SIG-M5 treated with dmso at 0.1 percent for 504 hours (cell line): ENCODE measurements at regions not wholly inside any gene's neighbourhood (a gene's known extent, or its start where the extent isn't known, plus 50 kb on each side); places are given as distances from the start of the nearest gene placed in this dataset.

Source experiments
- DNase-seq: peaks from one replicate; lab custom pipeline; 2025; ENCODE audit not compliant: unreplicated experiment; lab: John Stamatoyannopoulos, UW

DNA sequence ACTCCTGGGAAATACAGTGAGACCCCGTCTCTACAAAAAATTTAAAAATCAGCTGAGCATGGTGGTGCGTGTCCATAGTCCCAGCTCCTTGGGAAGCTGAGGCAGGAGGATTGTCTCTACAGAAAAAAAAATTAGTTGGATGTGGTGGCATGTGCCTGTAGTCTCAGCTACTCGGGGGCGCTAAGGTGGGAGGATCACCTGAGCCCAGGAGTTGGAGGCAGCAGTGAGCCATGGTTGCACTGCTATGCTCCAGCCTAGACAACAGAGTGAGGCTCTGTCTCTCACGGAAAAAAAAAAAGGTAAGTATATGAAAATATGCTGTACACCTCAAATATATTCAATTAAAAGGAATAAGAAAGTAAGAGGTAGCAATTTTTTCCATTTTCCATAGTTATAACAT lies 92.5 kb upstream of the TGIF1 start:
- no peak for DNase-seq

DNA sequence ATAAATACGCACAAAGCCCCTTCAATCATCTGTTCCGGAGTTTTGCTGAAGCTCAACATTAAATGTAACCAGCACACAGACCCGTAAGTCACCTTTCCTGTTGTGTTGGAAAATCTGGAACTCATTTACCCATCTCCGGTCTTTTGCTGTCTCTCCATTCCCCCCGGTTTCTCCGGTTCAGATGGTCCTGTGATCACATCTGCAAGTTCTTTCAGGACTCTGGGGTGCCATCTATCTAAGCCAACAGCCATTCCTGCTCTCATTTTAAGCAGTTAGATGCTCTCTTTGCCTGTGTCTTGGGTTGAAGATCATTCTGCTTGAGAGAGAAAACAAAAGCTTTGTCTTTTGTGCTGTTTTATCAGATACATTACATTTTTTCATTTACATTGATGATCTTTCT lies 91.7 kb upstream of the TGIF1 start:
- DNase-seq, result no peak

DNA sequence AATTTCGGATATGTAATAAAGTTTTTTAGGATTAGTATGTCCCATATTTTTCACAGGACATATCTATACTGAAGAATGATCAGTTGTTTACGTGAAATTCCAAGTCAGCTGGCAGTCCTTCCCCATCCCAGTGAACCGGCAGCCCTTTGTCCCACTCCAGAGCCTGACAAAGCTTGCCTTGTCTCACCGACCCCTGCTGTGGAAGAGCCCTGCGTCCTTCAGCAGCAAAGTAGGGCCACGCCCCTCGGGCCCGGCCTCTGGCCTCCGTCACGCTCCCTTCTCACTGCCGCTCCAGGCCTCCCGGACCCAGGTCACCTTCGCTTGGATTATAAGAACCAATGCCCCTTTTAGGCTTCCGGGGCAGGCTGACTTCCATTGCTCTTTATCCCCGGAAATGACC lies 89.8 kb upstream of the TGIF1 start:
- DNase-seq, result no peak

DNA sequence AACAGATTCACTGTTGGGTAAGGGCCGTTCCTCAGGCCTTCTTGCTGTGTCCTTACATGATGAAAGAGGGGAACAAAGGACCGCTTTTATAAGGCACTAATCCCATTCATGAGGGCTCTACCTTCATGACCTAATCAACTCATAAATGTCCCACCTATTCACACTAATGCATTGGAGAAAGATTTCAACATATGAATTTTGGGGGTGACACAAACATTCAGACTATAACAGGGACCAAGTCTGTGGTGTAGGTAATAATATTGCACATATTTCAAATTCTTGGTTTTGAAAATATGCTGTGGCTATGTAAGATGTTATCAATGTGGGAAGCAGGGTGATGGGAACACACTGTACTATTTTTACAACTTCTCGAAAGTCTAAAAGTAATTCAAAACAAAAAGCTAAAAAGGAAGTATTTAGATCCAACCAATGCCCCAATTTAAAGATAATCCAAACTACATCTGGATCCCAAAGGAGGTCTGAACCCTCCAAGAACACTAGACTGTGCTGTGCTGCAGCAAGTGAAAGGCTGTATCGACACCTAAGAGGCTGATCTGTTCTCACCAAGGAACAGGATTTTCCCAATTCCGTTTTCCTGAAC lies 82.4 kb upstream of the TGIF1 start:
- DNase-seq, result no peak

DNA sequence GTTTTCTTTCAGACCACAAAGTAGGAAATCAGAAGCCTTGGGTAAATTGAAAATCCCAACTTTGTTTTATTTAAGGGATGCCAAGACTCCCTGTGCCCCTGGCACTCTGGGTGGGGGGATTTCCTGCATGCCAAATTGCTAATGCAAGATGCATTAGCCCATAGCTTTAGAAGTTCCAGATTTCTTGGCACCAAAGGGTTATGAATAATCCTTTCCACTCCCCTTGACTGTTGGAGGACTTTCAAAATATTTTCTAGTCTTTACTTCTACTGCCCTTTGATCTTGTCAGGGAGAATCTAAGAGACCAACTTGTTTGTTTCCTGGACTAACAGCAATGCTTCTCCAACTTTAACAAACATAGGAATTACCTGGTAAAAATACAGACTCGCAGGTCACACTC lies 81.8 kb upstream of the TGIF1 start:
- DNase-seq, result no peak

DNA sequence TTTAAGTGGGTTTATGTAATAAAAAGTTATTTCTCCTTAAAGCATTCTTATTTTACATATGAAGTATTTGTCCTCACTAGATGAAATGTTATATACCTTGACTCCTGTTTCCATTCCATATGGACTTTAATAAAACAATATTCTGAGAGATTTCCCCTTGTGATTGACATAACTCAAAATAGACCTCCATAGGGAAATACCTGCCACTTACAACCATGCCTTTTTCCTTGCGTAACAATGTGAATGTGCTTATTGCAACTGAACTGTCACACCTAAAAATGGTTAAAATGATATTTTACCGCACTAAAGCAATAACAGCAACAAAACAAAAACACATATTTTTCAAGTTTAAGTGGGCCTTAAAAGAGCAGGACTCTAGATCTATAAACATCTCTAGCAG lies 70.3 kb upstream of the TGIF1 start:
- DNase-seq, result no peak

DNA sequence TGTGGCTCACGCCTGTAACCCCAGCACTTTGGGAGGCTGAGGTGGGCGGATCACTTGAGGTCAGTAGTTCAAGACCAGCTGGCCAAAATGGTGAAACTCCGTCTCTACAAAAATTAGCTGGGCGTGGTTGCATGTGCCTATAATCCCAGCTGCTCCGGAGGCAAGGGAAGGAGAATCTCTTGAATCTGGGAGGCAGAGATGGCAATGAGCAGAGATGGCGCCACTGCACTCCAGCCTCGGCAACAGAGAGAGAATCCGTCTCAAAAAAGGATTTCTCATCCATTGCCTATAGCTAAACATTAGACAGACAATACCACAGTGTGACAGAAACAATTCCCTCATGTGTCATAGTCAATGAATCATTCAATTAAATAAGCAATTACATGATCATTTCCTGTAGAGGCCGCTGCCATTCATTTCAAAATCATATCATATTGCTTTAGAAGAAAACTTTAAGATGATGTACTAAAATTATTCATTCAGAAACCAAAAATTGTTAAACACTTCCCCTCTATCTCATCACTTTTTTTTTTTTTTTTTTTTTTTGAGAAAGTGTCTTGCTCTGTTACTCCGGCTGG lies 69.5 kb upstream of the TGIF1 start:
- DNase-seq, result no peak

DNA sequence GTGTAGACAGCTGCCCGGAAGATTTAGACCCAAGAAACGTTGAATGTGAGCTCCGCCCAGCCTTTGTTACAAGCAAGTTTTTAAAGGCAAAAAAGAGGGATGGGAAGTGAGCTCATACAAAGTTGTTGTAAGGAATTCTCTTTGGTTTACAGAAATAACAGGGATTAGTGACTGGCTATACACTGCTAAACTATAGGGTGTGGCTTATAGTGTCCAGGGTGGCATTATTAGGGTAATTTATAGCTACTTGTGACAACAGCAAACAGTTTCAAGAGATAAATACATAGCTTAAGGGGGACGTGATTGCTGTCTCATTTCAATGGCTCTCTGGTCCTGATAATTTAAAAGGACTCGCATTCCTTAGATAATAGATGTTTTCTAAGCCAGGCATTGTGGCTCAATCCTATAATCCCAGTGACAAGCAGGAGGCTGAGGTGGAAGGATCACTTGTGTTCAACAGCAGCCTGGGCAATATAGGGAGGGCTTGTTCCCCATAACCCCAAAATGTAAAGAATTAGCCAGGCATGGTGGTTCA lies 66.5 kb upstream of the TGIF1 start:
- DNase-seq, result no peak

DNA sequence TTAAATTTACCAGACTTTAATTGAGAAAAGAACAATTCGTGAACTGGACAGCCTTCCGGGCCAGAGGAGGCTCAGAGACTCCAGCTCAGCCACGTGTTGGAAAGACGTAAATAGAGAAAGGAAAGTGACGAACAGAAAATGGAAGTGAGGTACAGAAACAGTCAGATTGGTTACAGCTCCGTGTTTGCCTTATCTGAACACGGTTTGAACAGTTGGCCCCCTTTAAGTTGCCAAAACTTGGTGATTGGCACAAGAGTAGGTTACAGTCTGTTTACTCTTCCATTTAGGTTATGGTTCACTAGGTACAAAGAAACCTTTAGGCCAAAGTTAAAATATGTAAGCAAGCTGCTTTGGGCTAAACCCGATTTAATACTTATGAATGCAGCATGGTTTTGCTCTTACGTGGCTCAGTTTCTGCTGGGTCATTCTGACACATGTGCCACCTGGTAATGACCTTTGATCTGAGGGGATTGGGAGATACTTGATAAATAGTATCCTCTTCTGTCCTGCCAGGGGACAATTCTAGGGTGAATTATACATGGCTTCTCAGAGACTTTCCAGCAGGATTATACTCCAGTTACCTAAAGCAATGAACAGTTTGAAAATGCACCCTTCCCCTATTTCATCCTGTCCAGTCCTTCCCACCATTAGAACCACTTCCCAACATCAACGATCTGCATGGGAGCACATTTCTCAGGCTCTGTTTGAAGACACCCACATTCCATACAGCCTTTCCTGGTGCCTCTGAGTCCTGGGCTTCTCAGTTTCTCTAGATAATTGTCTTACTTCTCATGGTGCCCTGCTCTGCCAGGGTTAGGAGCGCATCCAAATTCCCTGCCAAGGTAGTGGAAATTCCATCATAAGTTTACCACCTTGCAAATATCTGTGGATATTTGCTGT lies 65.1 kb upstream of the TGIF1 start:
- DNase-seq, result no peak

DNA sequence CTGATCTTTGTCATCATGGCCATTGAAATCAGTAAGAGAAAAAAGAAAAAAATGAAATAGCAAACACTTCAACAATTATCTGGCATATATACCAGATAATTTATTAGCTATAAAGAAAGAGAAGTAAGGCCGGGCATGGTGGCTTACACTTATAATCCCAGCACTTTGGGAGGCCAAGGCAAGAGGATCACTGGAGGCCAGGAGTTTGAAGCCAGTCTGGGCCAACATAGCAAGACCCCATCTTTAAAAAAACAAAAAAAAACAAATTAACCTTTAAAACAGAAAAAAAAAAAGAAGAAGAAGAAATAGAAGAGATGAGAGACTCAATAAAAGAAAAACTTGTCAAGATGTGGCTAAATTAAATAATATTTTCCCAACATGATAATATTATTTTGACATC lies 61.6 kb upstream of the TGIF1 start:
- DNase-seq, result no peak

DNA sequence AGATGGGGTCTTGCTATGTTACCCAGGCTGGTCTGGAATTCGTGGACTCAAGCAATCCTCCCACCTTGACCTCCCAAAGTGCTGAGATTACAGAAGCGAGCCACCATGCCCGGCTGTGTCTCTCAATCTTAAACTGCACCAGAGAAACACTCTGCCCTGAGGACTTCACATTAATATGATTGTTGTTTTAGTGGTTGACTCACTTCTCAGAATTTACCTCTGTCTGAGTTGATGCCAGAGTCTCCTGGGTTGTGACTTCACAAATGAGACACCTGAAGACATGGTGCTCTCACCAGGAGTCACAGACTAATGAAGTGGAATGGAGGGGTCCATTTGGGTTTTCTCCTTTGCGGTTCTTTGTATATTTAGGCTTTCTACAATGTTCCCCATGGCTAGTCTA lies 61.0 kb upstream of the TGIF1 start:
- no peak for DNase-seq

DNA sequence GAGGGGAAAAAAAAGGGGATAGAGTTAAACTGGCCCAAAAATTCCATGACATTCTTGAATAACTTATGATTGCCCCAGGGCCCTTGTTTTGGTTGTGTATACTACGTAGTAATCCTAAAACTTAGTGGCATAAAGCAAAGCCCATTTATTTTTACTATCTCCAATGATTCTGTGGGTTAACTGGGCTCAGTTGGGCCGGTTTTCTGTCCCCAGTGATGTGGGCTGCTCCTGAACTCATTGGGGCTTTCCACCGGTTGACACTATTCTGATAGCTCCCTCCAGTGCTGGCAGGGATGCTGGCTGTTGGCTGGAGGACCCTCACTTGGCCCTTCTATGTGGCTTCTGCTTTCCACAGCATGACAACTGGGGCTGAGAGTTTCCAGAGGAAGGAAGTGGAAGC lies 60.0 kb upstream of the TGIF1 start:
- DNase-seq, result no peak

DNA sequence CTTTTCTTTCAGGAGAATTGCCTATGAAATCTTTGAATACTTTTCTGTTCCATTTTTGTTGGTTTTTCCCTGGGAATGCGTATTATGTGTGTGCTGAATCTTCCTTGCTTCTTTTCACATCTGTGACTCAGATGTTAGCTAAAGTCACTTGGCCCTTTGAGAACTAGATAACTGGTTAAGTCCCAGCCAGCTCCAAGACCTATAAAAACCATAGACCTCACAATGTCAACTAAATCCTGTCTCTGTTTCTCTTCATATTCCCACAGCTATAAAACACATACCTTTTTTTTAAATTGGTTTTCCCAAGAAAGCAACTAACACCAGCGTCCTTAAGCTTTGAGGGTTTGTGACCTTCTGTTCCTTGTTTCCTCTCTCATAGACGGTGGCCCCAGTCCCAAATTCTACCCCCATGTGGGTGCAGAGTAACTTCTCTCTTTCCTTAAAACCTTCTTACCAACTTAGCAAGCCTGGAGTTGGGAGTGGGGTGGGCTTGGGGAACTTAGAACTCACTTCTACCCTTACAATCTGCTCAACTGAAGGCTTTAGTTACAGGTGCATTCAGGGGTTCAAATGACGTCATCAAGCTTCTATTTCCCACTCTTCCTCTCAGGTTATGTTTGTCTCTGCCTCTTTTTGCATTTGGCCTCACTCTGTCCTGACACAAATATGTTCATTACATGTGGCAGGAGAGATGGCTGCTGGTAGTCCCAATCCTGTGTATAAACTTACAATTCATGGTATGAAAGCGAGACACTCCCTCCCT lies 58.1 kb upstream of the TGIF1 start:
- DNase-seq, result no peak

DNA sequence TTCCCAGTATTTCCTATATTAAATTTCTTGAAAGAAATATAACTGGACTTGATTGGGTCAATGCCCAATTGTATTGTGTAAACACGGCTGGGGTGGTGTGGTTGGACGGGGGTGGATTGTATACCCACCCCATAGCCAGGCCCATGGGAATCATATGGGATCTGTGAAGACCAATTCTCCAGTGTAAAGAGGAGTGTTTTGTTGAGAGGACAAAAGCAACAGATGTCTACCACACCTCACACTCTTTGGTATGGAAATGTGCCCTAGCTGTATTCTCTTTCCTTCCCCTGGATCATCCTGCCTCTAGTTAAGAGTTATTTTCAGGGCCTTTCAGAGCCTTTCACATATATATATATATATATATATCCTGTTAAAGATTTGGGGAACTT lies 57.5 kb upstream of the TGIF1 start:
- no peak for DNase-seq

DNA sequence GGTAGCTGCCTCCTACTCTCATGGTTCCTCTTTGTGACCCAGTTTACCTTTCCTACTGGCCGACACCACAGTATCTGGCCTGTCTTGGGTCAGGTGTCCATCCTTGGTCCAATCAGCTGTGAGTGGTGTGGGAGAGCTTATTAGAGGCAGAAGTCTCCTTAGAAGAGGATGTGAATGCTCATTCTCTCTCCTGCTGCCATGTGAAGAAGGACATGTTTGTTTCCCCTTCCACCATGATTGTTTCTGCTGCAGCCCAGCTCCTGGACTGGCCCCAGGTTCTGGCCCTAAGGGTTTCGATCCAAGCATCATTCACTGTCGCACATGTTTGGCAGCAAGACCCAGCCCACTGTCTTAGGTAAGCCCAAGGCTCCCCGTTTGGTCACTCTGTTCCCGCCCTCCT lies 55.3 kb upstream of the TGIF1 start:
- DNase-seq, result no peak

DNA sequence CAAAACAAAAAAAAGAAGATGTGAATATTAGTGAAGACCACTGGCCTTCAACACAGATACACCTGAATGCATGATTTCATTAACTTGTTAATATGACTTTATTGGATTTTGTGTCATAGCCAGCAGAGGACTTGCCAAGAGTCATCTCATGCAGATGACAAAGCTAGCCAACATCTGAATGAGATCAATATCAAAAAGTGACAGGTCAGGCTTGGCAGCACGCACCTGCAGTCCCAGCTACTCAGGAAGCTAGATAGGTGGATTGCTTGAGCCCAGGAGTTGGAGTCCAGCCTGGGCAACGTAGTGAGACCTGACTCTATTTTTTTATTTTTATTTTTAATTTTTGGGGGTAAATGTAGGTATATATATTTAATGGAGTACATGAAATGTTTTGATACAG lies 54.5 kb upstream of the TGIF1 start:
- DNase-seq, result no peak

DNA sequence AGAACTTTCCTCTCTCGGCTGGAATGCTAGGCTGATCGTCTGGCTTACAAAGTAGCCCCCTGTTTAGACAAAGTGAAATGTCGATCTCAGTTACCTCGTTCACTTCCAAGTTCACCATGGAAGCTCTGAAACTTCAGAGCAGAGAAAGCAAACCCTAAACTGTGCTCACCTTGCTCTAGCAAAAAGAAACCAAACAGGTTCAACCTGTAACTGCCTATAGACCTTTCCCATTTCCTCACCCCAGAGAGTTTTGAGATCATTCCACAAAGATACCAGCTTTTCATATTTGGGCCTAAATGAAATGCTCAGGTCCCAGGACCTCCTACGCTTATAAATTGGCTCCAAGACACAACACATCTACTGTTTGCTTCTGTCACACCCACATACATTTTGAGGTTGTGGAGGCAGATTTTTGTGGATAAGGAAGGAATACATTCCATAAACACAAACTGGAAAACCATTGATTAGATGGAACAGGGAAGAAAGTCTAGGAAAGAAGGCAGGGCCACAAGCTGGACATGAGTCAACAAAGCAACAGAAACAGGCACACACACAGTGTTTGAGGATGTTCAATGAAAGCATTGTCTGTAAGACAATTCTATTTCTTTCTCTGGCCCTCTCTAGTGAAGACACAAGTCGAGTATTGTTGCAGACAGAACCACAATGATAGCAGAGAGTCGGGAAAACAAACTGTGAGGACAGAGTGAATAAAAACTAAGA lies 52.8 kb upstream of the TGIF1 start:
- peak; percentile 28 for DNase-seq

DNA sequence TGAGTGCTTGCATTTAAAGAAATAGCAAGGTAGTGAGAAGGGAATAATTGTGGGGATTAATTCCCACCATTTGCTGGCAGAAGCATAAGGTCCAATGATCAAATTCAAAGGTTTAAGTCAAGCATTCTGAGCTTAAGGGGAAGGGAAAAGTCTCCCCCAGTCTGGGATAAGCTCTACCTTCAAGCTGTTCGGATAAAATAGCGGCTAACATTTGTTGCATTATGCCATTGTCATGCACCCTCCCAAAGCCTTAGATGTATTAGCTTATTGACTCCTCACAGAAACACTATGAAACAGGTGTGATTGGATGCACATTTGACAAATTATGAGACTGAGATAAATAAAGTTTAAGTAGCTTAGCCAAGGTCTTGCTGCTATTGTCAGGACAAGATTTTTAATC lies 52.2 kb upstream of the TGIF1 start:
- DNase-seq, result no peak
